IPS-11a (cell line): ENCODE measurements at regions not wholly inside any gene's neighbourhood (a gene's known extent, or its start where the extent isn't known, plus 50 kb on each side); places are given as distances from the start of the nearest gene placed in this dataset.
"Not testable (repeated sequence)": the region's sequence is repeated elsewhere in the genome, so short reads cannot be mapped to it uniquely, and the experiment has no call there.

Source experiments
- H3K4me3 ChIP-seq: one replicate; pipeline ENCODE4 v1.5.1; 2013; ENCODE audit warnings: low read depth, low read length, control low read depth

GRCh38 chr16:7278636-7279035, 54.0 kb upstream of the RBFOX1 start:
- no peak overlapping the region for H3K4me3 ChIP-seq

DNA sequence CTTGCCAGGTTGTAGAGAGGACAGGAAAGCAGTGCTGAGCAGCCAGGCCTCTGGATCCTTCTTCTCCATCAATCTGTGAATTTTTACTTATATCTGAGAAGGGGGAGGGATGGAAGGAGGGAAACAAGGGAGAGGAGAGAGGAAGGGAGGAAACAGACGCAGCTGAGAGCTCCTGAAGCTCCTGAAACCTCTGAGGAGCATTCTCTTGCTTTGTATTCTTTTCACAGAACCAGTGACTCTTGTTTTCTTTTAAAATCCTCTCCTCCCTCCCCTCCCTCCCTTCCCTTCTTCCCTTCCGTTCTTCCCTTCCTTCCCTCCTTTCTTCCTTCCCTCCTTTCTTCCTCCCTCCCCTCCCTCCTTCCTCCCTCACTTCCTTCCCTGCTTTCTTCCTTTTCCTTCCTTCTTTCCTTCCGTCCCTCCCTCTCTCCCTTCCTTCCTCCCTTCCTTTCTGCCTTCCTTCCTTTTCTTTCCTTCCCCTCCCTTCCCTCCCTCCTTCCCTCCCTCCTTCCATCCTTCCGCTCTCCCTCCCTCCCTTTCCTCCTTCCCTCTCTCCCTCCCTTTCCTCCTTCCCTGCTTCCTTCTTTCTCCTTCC, 60.0 kb upstream of the RBFOX1 start:
- H3K4me3 ChIP-seq: no peak overlapping the region

DNA sequence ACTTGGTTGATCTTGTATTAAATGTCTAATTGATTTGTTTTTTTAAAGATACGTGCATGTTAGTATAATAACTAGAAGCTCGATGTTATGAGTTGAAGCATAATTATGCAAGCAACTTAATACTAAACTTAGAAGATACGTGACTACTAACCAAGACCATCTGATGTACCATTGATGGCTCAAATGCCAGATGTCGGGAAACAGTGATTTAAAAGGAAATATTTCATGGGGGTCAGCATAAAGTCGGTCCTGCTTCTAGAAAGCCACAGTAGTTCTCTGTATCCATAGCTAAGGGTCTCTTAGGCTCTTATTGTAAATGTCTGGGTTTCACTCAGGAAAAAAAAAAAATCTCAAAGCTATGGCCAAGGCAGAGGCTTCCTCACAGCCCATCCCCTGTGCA, 61.2 kb upstream of the RBFOX1 start:
- H3K4me3 ChIP-seq: no peak overlapping the region

GRCh38 chr16:7270823-7271222, 61.8 kb upstream of the RBFOX1 start:
- no peak overlapping the region for H3K4me3 ChIP-seq

- no peak overlapping the region for H3K4me3 ChIP-seq
These were observed 62.6 kb upstream of the RBFOX1 start for GRCh38 chr16:7270006-7270405.

GRCh38 chr16:7268182-7268581, 64.5 kb upstream of the RBFOX1 start:
- no peak overlapping the region for H3K4me3 ChIP-seq

GRCh38 chr16:7257016-7257415, 75.6 kb upstream of the RBFOX1 start:
- H3K4me3 ChIP-seq: no peak overlapping the region

DNA sequence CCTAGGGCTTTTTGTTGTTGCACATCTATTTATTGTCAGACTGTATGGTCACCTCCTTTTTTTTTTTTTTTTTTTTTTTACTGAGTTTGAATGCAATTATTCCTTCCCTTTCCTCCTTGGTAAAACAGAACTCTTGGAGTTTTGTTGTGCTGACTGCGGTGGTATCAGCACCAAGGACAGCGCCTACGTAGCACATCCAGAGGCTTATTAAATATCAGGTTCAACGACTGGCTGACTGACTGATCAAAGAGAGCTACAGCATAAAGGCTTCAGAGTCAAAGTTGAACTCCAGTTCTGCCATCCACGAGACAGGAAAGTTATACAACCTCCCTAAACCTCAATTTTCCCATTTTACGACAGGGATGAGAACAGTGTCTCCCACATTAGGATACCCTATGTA, 86.1 kb upstream of the RBFOX1 start:
- H3K4me3 ChIP-seq: no peak overlapping the region

DNA sequence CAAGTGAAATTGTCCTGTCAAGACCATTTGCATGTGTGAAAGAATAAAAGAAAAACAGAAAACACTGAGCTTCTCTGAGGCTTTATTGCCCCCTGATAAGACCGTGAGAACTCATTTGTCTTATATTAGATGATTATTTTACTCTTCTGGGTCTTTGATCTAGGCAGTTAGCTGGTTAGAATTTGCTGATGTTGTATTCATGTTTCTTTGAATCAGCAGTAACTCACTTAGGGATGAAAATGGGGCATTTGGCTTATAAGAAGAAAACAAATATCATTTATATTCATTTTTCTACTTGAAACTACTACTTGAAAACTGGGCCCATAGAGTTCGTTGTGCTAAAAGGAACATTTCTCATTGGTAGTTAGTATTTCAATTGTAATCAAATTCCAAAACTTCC, 93.1 kb upstream of the RBFOX1 start:
- H3K4me3 ChIP-seq: no peak overlapping the region

DNA sequence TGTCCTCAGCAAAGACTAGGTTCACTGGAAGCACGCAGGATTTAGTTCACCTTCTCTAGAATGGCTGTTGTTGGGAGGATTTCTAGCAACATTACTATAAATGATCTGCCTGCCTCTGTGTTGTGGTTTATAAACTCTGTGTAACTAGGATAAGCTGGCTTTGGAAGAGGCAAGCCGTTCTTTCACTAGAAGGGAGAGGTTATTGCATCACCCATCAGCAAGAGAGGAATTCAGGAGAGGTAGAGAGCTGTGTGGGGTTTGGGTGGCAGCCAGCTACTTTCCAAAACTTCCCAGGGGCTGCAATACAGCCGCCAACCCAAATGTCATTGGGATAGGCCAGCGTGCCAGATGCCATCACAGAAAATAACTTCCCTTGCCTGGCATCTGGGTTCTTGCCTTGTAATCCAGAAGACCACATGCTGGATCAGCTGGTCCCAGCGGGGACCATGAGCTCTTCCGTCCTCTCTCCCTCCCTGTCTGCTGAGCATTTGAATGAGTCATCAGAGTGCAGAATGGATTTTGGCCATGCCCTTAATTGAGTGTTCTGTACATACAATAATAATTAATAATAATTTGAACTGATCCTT, 95.7 kb upstream of the RBFOX1 start:
- H3K4me3 ChIP-seq: no peak overlapping the region

- H3K4me3 ChIP-seq: no peak overlapping the region
These were observed 98.7 kb upstream of the RBFOX1 start for GRCh38 chr16:7233975-7234374.

DNA sequence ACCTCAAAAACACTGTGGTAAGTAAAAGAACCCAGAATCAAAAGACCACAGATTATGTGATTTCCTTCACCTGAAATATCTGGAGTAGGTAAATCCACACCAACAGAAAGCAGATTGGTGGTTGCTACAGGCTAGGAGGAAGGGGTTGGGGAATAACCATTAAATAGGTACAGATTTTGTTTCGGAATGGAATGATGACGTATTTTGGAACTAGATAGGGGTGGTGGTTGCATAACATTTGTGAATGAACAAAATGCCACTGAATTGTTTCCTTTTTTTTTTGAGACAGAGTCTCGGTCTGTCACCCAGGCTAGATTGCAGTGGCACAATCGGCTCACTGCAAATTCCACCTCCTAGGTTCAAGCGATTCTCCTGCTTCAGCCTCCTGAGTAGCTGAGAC, 100.9 kb upstream of the RBFOX1 start:
- H3K4me3 ChIP-seq: no peak overlapping the region

DNA sequence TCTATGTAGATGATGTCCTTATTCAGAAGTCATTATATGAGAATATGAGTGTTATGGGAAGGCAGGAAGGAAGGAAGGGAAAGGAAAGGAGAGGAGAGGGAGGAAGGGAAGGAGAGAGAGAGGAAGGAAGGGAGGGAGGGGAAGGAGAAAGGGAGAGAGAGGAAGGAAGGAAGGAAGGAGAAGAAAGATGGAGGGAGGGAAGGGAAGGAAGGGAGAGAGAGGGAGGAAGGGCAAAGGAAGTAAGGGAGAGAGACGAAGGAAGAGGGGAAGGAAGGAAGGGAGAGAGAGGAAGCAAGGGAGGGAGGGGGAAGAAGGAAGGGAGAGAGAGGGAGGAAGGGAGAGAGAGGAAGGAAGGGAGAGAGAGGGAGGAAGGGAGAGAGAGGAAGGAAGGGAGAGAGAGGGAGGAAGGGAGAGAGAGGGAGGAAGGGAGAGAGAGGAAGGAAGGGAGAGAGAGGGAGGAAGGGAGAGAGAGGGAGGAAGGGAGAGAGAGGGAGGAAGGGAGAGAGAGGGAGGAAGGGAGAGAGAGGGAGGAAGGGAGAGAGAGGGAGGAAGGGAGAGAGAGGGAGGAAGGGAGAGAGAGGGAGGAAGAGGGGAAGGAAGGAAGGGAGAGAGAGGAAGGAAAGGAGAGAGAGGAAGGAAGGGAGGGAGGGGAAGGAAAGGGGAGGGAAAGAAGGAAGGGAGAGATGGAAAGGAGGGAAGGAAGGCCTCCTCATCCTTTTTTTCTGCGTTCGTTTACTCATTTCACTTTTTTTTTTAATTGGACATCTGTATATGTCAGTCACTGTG, 103.0 kb upstream of the RBFOX1 start:
- not testable (repeated sequence) for H3K4me3 ChIP-seq

DNA sequence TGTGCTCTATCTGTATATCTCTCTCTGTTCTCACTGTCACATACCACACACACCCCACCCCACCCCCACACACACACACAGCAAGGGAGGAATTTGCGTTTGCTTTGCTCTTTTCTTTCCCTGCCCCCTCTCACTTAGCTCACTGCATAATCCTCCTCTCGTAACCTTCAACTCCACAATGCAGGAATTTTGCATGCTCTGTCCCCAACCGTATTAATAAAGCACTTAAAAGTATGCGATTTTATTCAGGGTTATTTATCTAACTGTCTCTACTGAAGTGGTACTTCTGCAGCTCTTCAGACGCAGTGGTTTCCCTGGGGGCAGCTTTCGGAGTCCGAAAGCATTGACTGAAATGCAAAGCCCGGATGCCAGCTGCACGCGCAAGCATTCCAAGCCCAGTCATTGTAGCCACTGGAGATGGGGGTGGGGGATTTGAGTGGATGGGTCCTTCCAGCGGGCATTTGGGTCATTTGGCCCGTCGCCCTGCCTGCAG, 105.4 kb upstream of the RBFOX1 start:
- H3K4me3 ChIP-seq: no peak overlapping the region

GRCh38 chr16:7221157-7221556, 111.5 kb upstream of the RBFOX1 start:
- no peak overlapping the region for H3K4me3 ChIP-seq

DNA sequence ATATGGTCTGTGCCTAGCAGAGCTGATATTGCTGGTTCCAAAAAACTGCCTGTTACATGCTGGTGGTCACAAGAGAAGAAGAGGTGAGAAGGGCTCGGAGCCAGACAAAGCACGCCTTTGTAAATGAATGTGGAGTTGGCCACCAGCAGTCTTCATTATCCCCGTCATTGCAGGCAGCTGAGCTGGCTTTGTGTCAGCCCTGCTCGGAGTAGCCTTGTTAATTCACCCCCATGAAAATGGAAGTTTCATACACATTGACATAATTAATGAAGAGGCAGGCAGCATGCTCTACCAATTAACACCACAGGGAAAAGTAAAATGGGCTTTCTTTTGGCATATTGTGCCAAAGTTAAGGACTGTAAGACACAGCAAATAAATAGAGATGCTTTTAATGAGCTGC, 113.7 kb upstream of the RBFOX1 start:
- H3K4me3 ChIP-seq: no peak overlapping the region

DNA sequence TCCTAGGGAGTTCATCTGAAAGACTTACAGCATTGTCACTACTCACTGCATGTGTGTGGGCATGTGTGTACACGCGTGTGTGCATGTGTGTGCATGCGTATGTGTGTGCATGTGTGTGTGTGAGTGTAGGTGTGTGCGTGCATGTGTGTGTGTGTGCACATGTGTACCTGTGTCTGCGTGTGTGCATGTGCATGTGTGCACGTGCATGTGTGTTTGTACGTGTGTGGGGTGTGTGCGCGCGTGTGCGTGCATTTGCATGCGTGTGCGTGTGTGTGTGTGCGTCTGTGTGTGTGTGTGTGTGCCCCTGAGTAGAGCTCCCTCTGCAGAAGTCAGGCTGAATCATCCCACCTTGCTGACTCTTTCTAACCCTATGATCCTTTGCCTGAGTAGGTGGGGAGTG, 114.8 kb upstream of the RBFOX1 start:
- no peak overlapping the region for H3K4me3 ChIP-seq

DNA sequence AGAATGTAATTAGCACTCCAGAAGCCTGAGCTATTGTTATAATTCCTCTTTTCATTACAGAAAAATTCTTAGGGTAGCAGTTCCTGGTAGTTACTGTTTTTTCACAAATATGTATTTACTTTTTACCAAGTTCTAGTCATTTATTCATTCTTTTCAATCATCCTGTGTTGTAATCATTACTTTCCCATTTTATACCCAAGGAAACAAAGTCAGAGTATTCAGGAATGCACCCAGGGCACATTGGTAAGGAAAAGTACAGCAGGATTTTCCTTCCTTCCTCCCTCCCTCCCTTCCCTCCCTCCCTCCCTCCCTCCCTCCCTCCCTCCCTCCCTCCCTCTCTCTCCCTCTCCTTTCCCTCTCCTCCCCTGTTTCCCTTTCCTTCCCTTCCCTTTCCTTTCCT, 115.9 kb upstream of the RBFOX1 start:
- H3K4me3 ChIP-seq: no peak overlapping the region

- H3K4me3 ChIP-seq: no peak overlapping the region
These were observed 120.9 kb upstream of the RBFOX1 start for GRCh38 chr16:7211781-7212180.

- H3K4me3 ChIP-seq: no peak overlapping the region
These were observed 123.0 kb upstream of the RBFOX1 start for GRCh38 chr16:7209598-7209997.

DNA sequence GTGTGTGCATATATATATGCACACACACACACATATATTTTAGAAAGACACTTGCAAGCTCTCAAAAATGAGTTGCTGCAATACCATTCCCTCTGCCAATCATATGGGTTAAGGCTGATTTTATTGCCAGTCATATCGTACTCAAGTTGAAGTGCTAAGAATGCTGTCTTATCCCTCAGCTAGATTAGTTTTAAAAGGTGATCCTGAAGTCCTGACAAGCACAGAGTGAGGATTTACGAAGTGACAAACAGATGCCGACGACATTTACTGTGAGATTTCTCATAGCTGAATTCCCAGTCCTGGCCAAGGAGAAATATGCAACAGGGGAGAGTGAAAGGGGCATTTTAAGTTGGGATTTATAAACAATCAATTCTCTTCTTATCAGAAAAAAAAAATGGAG, 126.2 kb upstream of the RBFOX1 start:
- H3K4me3 ChIP-seq: no peak overlapping the region

- H3K4me3 ChIP-seq: no peak overlapping the region
These were observed 132.3 kb upstream of the RBFOX1 start for GRCh38 chr16:7200320-7200719.
